Urinary bladder (tissue), 3 donors: ENCODE measurements at regions not wholly inside any gene's neighbourhood (a gene's known extent, or its start where the extent isn't known, plus 50 kb on each side); places are given as distances from the start of the nearest gene placed in this dataset.

ENCODE experiments used
- DNase-seq: peaks from one replicate; pipeline ENCODE4 v3.0.0-alpha.2; 2015; ENCODE audit errors: extremely low spot score
- H3K27ac ChIP-seq: one replicate; pipeline ENCODE4 v1.5.1; 2013; ENCODE audit warnings: low read depth, mild to moderate bottlenecking, moderate library complexity
- H3K36me3 ChIP-seq: one replicate; pipeline ENCODE4 v1.6.1; 2013; ENCODE audit warnings: mild to moderate bottlenecking, moderate library complexity; ENCODE audit not compliant: insufficient read depth
- H3K4me1 ChIP-seq: one replicate; pipeline ENCODE4 v1.6.1; 2013; ENCODE audit warnings: mild to moderate bottlenecking, moderate library complexity; ENCODE audit not compliant: insufficient read depth
- H3K4me3 ChIP-seq: one replicate; pipeline ENCODE4 v1.5.1; 2013; ENCODE audit warnings: low read depth, low read length
- WGBS: extraction: QIAGEN DNeasy Blood & Tissue Kit; methylation state at CpG from one replicate; pipeline ENCODE4 v1.1.7; 2013; 5-methylcytosine and 5-hydroxymethylcytosine counted together
- donor health status: healthy with polysubstance abuse.
- donor health status: healthy.

GRCh38 chr9:8168916-8169438 lies 369.4 kb upstream of the DMAC1 start:
- no peak overlapping the region for H3K27ac ChIP-seq
- no peak overlapping the region for H3K4me3 ChIP-seq
- no peaks in the 10 kb centered on the region for H3K4me1 ChIP-seq
- DNase-seq = no peak
- no peaks in the 10 kb centered on the region for H3K36me3 ChIP-seq
- 14% methylated on average over 2 of the region's 2 CpGs for WGBS

- 80% methylated on average over 1 of the region's 1 CpG for WGBS
- Histone ChIP-seq H3K4me1 (no peaks in the 10 kb centered on the region), H3K36me3 (no peaks in the 10 kb centered on the region), H3K27ac (no peak overlapping the region), H3K4me3 (no peak overlapping the region)
- no peak for DNase-seq
Measured at GRCh38 chr9:8160787-8161186, 361.2 kb upstream of the DMAC1 start.

GRCh38 chr9:8158574-8158973 lies 359.0 kb upstream of the DMAC1 start:
- Histone ChIP-seq H3K36me3 (no peaks in the 10 kb centered on the region), H3K4me3 (no peak overlapping the region), H3K4me1 (no peaks in the 10 kb centered on the region), H3K27ac (no peak overlapping the region)
- no peak for DNase-seq
- WGBS = 91% methylated on average over 2 of the region's 2 CpGs

- Histone ChIP-seq H3K27ac (no peak overlapping the region), H3K36me3 (no peaks in the 10 kb centered on the region), H3K4me1 (no peaks in the 10 kb centered on the region), H3K4me3 (no peak overlapping the region)
- DNase-seq = no peak
- WGBS = 94% methylated on average over 3 of the region's 3 CpGs
Measured at GRCh38 chr9:8157683-8158324, 358.2 kb upstream of the DMAC1 start.

GRCh38 chr9:8156346-8156745 lies 356.8 kb upstream of the DMAC1 start:
- DNase-seq = no peak
- no peaks in the 10 kb centered on the region for H3K4me1 ChIP-seq
- no peak overlapping the region for H3K27ac ChIP-seq
- H3K4me3 ChIP-seq = no peak overlapping the region
- 79% methylated on average over 2 of the region's 2 CpGs for WGBS
- no peaks in the 10 kb centered on the region for H3K36me3 ChIP-seq

- DNase-seq = no peak
- Histone ChIP-seq H3K4me1 (no peaks in the 10 kb centered on the region), H3K4me3 (no peak overlapping the region), H3K36me3 (no peaks in the 10 kb centered on the region), H3K27ac (no peak overlapping the region)
- WGBS = 94% methylated on average over 5 of the region's 5 CpGs
Measured at GRCh38 chr9:8155706-8156105, 356.1 kb upstream of the DMAC1 start.

GRCh38 chr9:8143677-8144076 lies 344.1 kb upstream of the DMAC1 start:
- Histone ChIP-seq H3K4me1 (no peaks in the 10 kb centered on the region), H3K36me3 (no peaks in the 10 kb centered on the region), H3K4me3 (no peak overlapping the region), H3K27ac (no peak overlapping the region)
- 93% methylated on average over 3 of the region's 3 CpGs for WGBS
- no peak for DNase-seq

- no peaks in the 10 kb centered on the region for H3K36me3 ChIP-seq
- WGBS = 60% methylated on average over 2 of the region's 2 CpGs
Measured at GRCh38 chr9:8140557-8140956, 341.0 kb upstream of the DMAC1 start.

GRCh38 chr9:8139756-8140155 lies 340.2 kb upstream of the DMAC1 start:
- DNase-seq = no peak
- 100% methylated on average over 1 of the region's 1 CpG for WGBS
- H3K27ac ChIP-seq = no peak overlapping the region
- H3K36me3 ChIP-seq = no peaks in the 10 kb centered on the region
- no peaks in the 10 kb centered on the region for H3K4me1 ChIP-seq
- H3K4me3 ChIP-seq = no peak overlapping the region

More at GRCh38 chr9:8140557-8140956, 341.0 kb upstream of the DMAC1 start:
- Histone ChIP-seq H3K4me3 (no peak overlapping the region), H3K27ac (no peak overlapping the region), H3K4me1 (no peaks in the 10 kb centered on the region)
- no peak for DNase-seq

- H3K4me3 ChIP-seq = no peak overlapping the region
- H3K4me1 ChIP-seq = no peaks in the 10 kb centered on the region
- 90% methylated on average over 1 of the region's 1 CpG for WGBS
- no peak for DNase-seq
- no peaks in the 10 kb centered on the region for H3K36me3 ChIP-seq
- H3K27ac ChIP-seq = no peak overlapping the region
Measured at GRCh38 chr9:8136477-8136876, 336.9 kb upstream of the DMAC1 start.

GRCh38 chr9:8134635-8135034 lies 335.1 kb upstream of the DMAC1 start:
- DNase-seq = no peak
- no peak overlapping the region for H3K4me3 ChIP-seq
- H3K4me1 ChIP-seq = no peaks in the 10 kb centered on the region
- H3K36me3 ChIP-seq = no peaks in the 10 kb centered on the region
- H3K27ac ChIP-seq = no peak overlapping the region
- WGBS = 87% methylated on average over 3 of the region's 3 CpGs

- Histone ChIP-seq H3K4me1 (no peaks in the 10 kb centered on the region), H3K36me3 (no peaks in the 10 kb centered on the region), H3K4me3 (no peak overlapping the region), H3K27ac (no peak overlapping the region)
- DNase-seq = peak; percentile 11
- 45% methylated on average over 2 of the region's 2 CpGs for WGBS
Measured at GRCh38 chr9:8133606-8134005, 334.0 kb upstream of the DMAC1 start.

- no peak for DNase-seq
- WGBS = 73% methylated on average over 1 of the region's 1 CpG
- Histone ChIP-seq H3K4me3 (no peak overlapping the region), H3K4me1 (no peaks in the 10 kb centered on the region), H3K27ac (no peak overlapping the region), H3K36me3 (no peaks in the 10 kb centered on the region)
Measured at GRCh38 chr9:8115570-8115969, 316.0 kb upstream of the DMAC1 start.

- DNase-seq = no peak
- no peak overlapping the region for H3K4me3 ChIP-seq
- no peaks in the 10 kb centered on the region for H3K4me1 ChIP-seq
- H3K36me3 ChIP-seq = no peaks in the 10 kb centered on the region
- 0% methylated on average over 1 of the region's 1 CpG for WGBS
- H3K27ac ChIP-seq = no peak overlapping the region
Measured at GRCh38 chr9:8114826-8115225, 315.2 kb upstream of the DMAC1 start.

- WGBS = 78% methylated on average over 1 of the region's 1 CpG
- Histone ChIP-seq H3K27ac (no peak overlapping the region), H3K4me1 (no peaks in the 10 kb centered on the region), H3K36me3 (no peaks in the 10 kb centered on the region), H3K4me3 (no peak overlapping the region)
- DNase-seq = no peak
Measured at GRCh38 chr9:8106362-8106761, 306.8 kb upstream of the DMAC1 start.
